ENCODE measurements at regions not wholly inside any gene's neighbourhood (a gene's known extent, or its start where the extent isn't known, plus 50 kb on each side); places are given as distances from the start of the nearest gene placed in this dataset.

DNA sequence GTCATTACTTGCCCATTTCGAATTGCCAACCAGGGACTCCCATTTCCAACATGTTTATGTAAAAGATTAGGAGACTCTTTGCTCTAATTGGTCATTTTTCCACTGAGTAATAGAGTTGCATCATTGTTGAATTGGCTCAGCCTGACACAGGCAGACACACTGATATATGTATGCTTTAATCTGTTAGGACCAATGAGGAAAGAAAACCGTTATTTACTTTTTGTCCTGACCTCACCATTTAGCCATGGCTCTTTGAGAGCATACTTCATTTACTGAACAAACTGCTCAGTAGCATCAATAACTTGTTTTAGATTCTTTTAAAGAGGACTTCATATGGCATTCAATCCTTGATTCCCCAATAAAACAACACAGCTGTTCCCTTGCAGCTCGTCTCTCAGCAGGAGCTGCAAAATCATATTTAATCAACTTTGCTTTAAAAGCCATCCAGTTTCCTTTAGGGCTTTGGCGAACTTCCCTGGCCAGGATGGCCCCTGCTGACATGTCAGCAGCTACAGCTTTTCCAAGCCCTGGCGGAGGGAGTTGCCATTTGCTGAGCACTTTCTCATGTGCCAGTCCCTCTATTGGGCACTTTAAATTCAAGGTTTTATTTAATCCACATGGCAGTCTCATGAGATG lies 251.5 kb upstream of the TNC start:
- DNase-seq, result peak; percentile 72

DNA sequence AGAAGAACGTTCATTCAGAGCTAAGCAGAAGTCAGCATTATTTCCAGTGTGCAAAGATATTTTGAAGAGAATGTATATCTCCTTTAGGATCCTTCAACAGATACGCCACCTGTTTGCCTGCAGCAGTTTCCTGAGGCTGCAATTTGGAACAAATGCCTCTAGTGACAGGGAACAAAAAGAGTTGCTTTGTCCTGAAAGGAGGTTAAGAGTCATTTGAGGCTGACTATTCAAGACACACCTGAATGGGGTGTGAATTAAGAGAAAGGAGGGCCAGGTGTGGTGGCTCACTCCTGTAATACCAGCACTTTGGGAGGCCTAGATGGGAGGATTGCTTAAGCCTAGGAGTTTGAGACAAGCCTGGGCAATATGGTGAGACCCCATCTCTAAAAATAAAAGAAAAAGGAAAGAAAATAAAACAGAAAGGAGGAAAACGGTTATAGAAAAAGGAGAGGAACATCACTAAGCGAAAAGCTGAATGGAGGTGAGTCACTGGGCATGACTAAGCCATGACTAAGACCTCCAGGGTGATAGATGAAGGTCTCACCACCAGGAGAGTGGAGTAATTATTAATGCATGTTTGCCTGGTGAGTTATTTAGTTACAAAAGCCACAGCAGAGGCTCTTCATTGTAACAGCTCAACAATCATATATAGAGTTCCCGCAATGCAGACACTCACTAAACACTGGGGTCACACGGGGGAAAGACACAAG lies 255.2 kb upstream of the TNC start:
- no peak for DNase-seq

- no peak for DNase-seq
Observed at GRCh38 chr9:115373710-115374045, 255.7 kb upstream of the TNC start.

DNA sequence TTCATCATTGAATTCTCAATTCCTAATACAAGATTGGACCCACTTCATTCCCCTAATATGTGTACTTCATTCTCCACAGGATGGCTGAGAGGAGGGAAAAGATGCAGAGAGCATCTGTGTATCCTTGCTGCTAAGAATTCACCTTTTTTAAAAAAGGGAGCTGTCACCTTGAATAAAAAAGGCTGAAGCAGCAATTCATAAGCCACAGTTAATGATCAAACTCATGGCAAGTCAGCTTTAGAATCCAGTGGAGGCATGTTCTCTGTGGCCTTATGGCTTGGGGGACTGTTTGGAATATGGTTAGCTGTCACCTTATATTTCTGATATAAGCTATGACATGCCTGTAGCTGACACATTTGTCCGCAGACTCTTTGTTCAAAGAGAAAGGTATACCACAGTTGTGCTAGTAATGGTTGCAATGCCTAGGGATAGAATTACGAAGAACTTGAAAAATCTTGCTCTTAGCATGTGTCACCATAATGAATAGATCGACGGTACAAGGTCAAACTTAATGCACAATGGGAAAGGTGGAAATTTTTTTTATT lies 256.8 kb upstream of the TNC start:
- no peak for DNase-seq

DNA sequence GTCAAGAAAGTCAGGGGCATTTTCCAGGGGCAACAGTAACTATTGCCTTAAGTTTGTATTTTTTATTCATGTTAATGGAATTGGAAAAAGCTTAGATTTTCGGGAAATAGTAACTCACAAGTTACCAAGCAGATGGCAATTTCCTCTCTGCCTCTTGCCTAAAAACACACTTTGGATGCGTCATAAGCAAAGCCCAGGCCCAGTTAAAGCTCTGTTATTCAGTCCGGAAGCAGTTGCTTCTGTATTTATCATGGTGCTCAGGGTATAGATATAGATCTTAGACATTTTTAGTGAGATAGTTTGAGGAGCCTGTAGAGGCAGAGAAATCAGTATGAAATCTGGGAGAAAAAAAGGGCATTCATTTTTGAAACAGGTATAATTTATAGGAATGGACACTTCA lies 260.3 kb upstream of the TNC start:
- DNase-seq, result no peak

DNA sequence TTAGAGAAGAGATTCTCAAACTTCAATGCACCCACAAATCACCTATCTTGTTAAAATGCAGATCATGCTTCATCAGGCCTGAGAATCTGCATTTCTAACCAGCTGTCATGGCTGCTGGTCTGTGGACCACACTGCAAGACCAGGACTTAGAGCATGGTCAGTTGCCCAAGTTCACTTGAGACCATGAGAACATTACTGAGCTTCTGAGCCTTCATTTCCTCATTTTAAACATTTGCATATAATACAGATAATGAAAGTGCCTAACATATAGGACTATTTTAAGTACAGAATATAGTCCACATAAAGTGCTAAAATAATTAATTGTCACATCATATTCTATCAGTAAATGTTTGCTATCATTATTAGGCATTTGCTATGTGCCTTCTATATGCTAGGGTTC lies 260.8 kb upstream of the TNC start:
- DNase-seq, result no peak

- DNase-seq, result no peak
Observed at GRCh38 chr9:115379719-115380118, 261.8 kb upstream of the TNC start.

GRCh38 chr9:115382865-115383264 lies 264.9 kb upstream of the TNC start:
- no peak for DNase-seq

GRCh38 chr9:115385383-115386122 lies 267.6 kb upstream of the TNC start:
- no peak for DNase-seq

DNA sequence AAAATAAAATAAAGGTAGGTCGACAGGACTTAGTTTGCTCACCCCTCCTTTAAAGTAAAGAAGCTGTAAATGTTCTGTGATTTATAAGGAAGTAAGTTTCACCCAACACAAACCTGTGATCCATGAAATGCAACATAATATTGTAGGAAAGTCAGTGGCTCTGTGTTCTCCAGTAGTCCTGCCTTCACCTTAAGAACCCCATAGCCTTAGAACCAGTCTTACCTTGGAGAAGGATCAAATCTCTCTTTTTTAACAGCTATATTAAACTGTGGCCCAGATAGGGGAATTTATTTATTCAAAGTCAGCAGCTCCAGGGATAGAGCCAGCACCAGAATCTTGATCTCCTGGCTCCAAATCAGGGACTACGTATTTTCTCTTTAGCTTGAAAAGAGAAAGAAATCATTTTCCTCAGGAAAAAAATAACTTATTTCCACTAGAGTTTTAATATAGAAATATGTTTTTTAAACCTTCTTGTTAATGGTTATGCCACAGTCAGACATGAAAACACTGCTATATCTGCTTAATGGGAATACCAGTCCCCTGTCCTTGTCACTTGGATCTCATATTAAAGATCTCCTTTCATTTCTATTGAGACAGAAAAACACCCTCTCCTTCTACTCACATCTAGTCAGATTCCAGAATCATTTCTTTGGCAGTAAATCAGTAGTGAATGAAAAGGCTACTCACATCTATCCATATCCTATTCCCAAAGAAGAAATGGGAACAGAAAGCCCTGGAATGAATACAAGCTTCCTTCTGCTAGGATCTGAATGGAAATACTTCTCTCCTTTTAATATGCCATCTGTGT lies 269.2 kb upstream of the TNC start:
- DNase-seq, result no peak

DNA sequence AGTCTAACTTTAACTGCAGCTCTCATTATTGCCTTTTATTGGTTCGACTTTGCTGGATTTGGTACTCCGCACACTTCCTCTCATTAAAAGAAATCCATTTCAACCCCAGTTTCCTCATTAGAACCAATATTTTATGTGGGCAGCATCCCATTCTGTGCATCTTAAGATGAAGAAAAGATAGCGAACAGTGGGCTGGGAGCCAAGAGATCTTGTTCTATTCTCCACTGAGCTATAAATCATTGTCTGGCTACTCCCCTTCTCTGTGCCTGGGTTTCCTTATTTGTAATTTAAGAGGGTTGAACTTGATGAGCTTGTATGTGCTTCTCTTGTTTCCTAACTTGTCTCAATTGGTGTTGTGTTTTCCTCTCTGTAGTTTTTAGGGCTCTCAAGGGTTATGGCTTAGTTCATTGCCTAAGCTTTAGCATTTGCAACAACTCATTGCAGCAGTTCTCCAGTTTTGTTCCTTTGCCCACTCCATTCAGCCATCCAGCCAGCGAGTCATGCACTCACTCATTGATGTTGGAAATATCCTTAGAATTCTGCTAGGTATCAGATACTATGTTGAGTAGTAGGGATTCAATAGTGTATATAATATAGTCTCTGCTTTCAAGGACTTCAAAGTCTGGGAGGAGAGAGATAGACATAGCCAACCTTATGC lies 273.3 kb upstream of the TNC start:
- DNase-seq, result no peak

DNA sequence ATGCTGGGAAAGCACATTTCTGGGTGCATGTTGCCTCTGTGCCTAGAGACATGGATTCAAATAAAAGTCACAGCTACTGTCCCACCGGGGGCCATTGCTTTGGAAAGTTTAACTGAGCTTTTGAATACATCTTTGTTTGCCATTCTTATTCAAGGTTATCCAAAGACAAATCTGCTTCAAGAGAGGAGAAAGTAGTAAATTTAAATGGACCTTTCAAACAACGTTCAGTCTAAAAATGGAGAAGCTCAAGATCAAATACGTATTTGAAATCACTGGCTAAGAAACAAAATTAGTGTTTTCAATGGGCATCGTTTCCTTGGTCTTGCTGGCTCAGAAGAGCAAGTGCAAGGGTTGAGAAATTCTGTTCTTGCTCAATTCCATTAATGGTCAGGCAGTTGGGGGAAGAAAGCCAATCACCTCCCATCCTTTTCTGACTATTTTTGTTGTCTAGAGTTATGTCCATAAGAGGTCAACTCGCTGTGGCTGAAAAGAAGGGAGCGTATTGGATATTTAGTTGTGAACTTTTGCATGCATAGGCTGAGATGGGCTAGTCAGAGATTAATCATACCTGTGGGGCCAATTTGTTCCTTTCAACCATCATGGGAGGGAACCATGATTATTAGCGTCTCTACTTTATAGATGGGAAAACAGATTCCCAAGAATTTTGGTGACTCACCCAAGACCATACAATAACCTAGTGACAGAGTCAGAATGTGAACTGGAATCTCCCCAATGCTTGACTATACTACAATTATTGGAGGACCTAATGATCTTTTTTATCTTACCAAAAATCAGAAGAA lies 276.2 kb upstream of the TNC start:
- DNase-seq, result no peak

DNA sequence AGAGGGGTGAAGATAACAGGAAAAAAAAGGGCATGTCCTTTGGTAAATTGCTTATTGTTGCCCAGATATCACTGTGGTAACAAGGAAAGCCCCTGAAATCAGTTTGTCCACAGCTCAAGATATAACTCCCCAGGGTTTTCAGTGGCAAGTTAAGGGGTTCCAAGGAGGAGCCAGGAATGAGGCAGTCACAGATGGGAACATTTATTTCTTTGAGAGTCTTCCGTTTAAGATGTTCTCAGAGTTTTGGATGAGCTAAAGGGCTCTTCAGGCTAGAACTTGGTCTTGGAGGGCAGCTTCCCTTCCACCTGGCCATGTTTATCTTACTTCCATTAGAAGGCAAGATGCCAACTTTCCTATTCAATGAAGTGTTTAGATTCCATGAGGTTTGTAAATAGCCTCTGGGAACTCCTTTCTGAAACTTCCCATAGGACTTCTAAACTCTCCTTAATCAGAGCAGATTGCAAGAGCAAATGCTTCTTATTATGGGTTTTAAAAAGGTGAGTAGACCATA lies 277.6 kb upstream of the TNC start:
- no peak for DNase-seq

DNA sequence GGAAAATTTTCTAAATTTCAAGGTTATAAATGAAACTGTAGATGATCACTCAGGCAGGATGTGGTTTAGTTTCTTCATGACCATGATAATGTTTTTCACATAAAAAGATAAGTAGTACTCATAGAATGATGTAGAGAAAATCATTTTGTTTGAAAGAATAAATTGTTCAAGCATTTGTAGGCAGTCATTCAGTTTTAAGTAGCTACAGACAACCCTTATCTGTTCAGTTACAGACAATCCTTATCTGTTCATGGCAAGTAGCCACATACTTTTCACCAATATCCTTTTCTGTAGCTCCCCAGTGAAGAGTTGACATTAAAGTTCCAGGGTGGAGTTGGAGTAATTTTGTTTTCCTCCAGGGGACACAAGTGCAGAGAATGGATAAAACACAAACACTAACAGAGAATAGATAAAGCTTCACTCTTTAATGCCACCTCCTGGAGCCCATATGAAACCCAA lies 278.1 kb upstream of the TNC start:
- no peak for DNase-seq

DNA sequence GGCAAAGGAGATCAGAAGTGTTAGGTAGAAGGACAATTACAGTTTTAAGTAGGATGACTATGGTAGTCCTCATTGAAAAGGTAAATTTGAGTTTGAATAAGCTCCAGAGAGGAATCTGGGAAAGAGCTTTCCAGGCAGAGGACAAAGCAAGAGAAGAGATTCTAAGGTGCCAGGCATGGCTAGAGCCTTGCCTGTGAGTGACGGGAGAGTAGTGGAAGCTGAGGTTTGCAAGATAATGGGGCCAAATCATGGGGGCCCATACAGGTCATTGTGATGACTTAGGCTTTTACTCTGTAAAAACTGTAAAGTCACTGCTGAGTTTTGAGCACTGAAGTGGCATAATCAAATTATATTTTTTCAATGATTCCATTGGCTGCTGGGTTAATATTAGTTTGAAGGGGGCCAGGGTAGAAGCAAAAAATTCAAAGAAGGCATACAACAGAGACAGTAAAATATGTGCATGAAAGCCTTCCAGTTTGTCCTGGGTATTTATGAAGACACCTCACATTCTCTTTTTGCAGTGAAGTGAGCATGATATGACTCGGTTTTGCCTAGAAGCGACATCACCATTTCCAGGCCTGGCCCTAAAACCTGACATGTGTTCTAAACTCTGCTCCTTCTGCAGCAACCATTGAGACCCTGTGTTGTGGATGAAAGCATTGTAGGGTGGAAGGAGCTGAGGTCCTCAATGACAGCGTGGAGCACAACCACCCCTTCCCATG lies 279.8 kb upstream of the TNC start:
- DNase-seq, result no peak

GRCh38 chr9:115398313-115398650 lies 280.3 kb upstream of the TNC start:
- no peak for DNase-seq

- no peak for DNase-seq
Observed at GRCh38 chr9:115398996-115399395, 281.0 kb upstream of the TNC start.

GRCh38 chr9:115400796-115401195 lies 282.8 kb upstream of the TNC start:
- DNase-seq, result no peak

GRCh38 chr9:115401756-115402327 lies 283.9 kb upstream of the TNC start:
- DNase-seq, result no peak

DNA sequence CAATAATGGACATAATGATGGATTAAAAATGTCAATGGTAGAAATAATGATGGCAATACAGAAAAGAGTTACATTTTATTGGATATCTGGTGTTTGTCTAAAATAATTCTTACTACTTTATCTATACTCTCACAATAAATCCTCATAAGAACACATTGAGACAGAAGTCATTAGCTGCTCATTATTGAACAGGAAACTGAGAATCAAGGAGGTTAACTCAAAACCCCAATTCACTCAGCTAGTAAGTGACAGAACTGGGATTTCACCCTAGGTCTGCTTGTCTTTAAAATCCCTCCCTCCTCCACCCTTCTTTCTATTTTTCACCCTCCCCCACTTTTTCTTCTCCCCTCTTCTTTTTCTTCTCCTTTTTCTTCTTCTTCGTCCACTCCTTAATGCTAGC lies 285.8 kb upstream of the TNC start:
- no peak for DNase-seq

Measured in right forelimb (tissue), 1 donor.